A549 (cell line): ENCODE measurements at regions not wholly inside any gene's neighbourhood (a gene's known extent, or its start where the extent isn't known, plus 50 kb on each side); places are given as distances from the start of the nearest gene placed in this dataset.
"Not testable (repeated sequence)": the region's sequence is repeated elsewhere in the genome, so short reads cannot be mapped to it uniquely, and the experiment has no call there.

Experiments used
- ATAC-seq, 2 experiments: fragments of 200-7000 bp in 1 of 2; fragments of >200 bp in 1 of 2; cut with Nextera tagmentation in 1 of 2; cut with Tn5 transposase in 1 of 2; 3 replicates each; pipeline versions ENCODE4 v1.8.0 to v1.9.1; 2018 to 2020; ENCODE audit warnings: mild to moderate bottlenecking in 1 of 2, moderate library complexity in 1 of 2
- CTCF ChIA-PET: fragments of 300-600 bp; sonication (Branson Sonifier 250); formaldehyde crosslinking; extraction: SDS; loops from one replicate; lab custom pipeline; 2021; ENCODE audit warnings: antibody characterized with exemption, inconsistent platforms; lab: Yijun Ruan, JAX
- POLR2A ChIA-PET: fragments of 350-600 bp; formaldehyde crosslinking; extraction: SDS; loops from one replicate; lab custom pipeline; 2021; ENCODE audit warnings: antibody characterized with exemption, inconsistent platforms; lab: Yijun Ruan, JAX
- DNase-seq, 2 experiments: peaks; one replicate each; pipeline versions ENCODE4 v3.0.0 to v3.0.0-alpha.2; 2011 to 2016; ENCODE audit warnings: low read depth in 1 of 2, low spot score in 1 of 2
- FAIRE-seq: peaks from 2 replicates; lab custom pipeline; 2011; peaks lifted over from hg19 to GRCh38; lab: Jason Lieb, UNC
- H3K27ac ChIP-seq, 2 experiments: fragments of >200 bp; sonication (Bioruptor Twin); formaldehyde crosslinking; 3 replicates each; pipeline ENCODE4 v1.5.1; 2016 to 2017
- H3K4me1 ChIP-seq: fragments of >200 bp; sonication (Bioruptor Twin); formaldehyde crosslinking; 3 replicates; pipeline ENCODE4 v1.6.1; 2016
- H3K4me2 ChIP-seq: fragments of >200 bp; sonication (Bioruptor Twin); formaldehyde crosslinking; 3 replicates; pipeline ENCODE4 v1.6.1; 2016
- H3K4me3 ChIP-seq: fragments of >200 bp; sonication (Bioruptor Twin); formaldehyde crosslinking; 3 replicates; pipeline ENCODE4 v1.5.1; 2016
- H3K9me3 ChIP-seq: fragments of >200 bp; sonication (Bioruptor Twin); formaldehyde crosslinking; 3 replicates; pipeline ENCODE4 v1.6.1; 2016
- BCL3 ChIP-seq: fragments of >200 bp; sonication (Bioruptor Twin); formaldehyde crosslinking; IDR thresholded peaks from 3 replicates; pipeline ENCODE4 v1.6.1; 2016
- CHD2 ChIP-seq: fragments of 150-350 bp; IDR thresholded peaks from 2 replicates; pipeline ENCODE4 v1.6.1; 2014; ENCODE audit warnings: low read length; ENCODE audit not compliant: partially characterized antibody
- E2F6 ChIP-seq: IDR thresholded peaks from 2 replicates; pipeline ENCODE4 v1.6.1; 2012; ENCODE audit warnings: low read depth, borderline replicate concordance
- EHF ChIP-seq: fragments of 250-450 bp; sonication (Bioruptor Pico); IDR thresholded peaks from 2 replicates; pipeline ENCODE4 v1.5.0; 2020; ENCODE audit warnings: mild to moderate bottlenecking
- ELK1 ChIP-seq: fragments of 150-350 bp; IDR thresholded peaks from 2 replicates; pipeline ENCODE4 v1.6.1; 2014; ENCODE audit warnings: low read depth, mild to moderate bottlenecking, low read length
- FOSB ChIP-seq: fragments of 250-450 bp; sonication (Bioruptor Pico); IDR thresholded peaks from 2 replicates; pipeline ENCODE4 v1.5.0; 2020; ENCODE audit warnings: mild to moderate bottlenecking, moderate library complexity
- FOXS1 ChIP-seq: fragments of 250-450 bp; sonication (Bioruptor Pico); IDR thresholded peaks from 2 replicates; pipeline ENCODE4 v1.5.0; 2020; ENCODE audit warnings: mild to moderate bottlenecking, moderate library complexity
- GATA3 ChIP-seq: IDR thresholded peaks from 2 replicates; pipeline ENCODE4 v1.6.1; 2012; ENCODE audit warnings: borderline replicate concordance
- HOXA7 ChIP-seq: fragments of 250-450 bp; sonication (Bioruptor Pico); IDR thresholded peaks from 2 replicates; pipeline ENCODE4 v1.5.0; 2020; ENCODE audit warnings: mild to moderate bottlenecking, moderate library complexity
- HOXB13 ChIP-seq: fragments of 250-450 bp; sonication (Bioruptor Pico); IDR thresholded peaks from 2 replicates; pipeline ENCODE4 v1.5.0; 2020; ENCODE audit warnings: low read depth, mild to moderate bottlenecking, moderate library complexity
- HOXB5 ChIP-seq: fragments of 250-450 bp; sonication (Bioruptor Pico); IDR thresholded peaks from 2 replicates; pipeline ENCODE4 v1.5.0; 2020; ENCODE audit warnings: mild to moderate bottlenecking, moderate library complexity
- JUN ChIP-seq, 2 experiments: fragments of >200 bp; sonication (Bioruptor Twin); formaldehyde crosslinking; IDR thresholded peaks; 2 replicates in 1 of 2; 3 replicates in 1 of 2; pipeline ENCODE4 v1.6.1; 2016 to 2017
- JUNB ChIP-seq: fragments of >200 bp; sonication (Bioruptor Twin); formaldehyde crosslinking; IDR thresholded peaks from 2 replicates; pipeline ENCODE4 v1.6.1; 2016
- KDM5A ChIP-seq: fragments of 200-600 bp; sonication (generic); IDR thresholded peaks from 2 replicates; pipeline ENCODE4 v1.6.1; 2016; ENCODE audit warnings: antibody characterized with exemption, mild to moderate bottlenecking
- MAFK ChIP-seq: fragments of 450-650 bp; IDR thresholded peaks from 2 replicates; pipeline ENCODE4 v1.6.1; 2014; ENCODE audit not compliant: partially characterized antibody
- MAX ChIP-seq: IDR thresholded peaks from 2 replicates; pipeline ENCODE4 v1.6.1; 2012
- MAZ ChIP-seq: fragments of 150-350 bp; IDR thresholded peaks from 2 replicates; pipeline ENCODE4 v1.6.1; 2014; ENCODE audit warnings: antibody characterized with exemption, low read depth, low read length, borderline replicate concordance
- NFE2L2 ChIP-seq: fragments of 150-350 bp; conservative IDR thresholded peaks from 2 replicates; pipeline ENCODE4 v1.6.1; 2014; ENCODE audit warnings: low read length
- PBX3 ChIP-seq: IDR thresholded peaks from 2 replicates; pipeline ENCODE4 v1.6.1; 2012
- PHF8 ChIP-seq: fragments of 200-600 bp; sonication (generic); IDR thresholded peaks from 2 replicates; pipeline ENCODE4 v1.6.1; 2016; ENCODE audit warnings: low read depth, mild to moderate bottlenecking, antibody characterized with exemption, moderate library complexity, borderline replicate concordance
- POLR2A ChIP-seq: IDR thresholded peaks from 2 replicates; pipeline ENCODE4 v1.6.1; 2012; ENCODE audit warnings: mild to moderate bottlenecking, low read length
- RCOR1 ChIP-seq: fragments of 150-350 bp; IDR thresholded peaks from 2 replicates; pipeline ENCODE4 v1.6.1; 2014; ENCODE audit warnings: antibody characterized with exemption, low read length, low read depth
- RNF2 ChIP-seq: fragments of 200-600 bp; sonication (generic); IDR thresholded peaks from 2 replicates; pipeline ENCODE4 v1.6.1; 2016; ENCODE audit warnings: low read depth, mild to moderate bottlenecking, antibody characterized with exemption, moderate library complexity, borderline replicate concordance
- ZC3H11A ChIP-seq: fragments of 450-650 bp; IDR thresholded peaks from 2 replicates; pipeline ENCODE4 v1.6.1; 2014; ENCODE audit warnings: antibody characterized with exemption, mild to moderate bottlenecking
- ZFP36 ChIP-seq: fragments of 450-650 bp; IDR thresholded peaks from 2 replicates; pipeline ENCODE4 v1.6.1; 2014; ENCODE audit warnings: borderline replicate concordance; ENCODE audit not compliant: partially characterized antibody
- ZSCAN20 ChIP-seq: fragments of 250-450 bp; sonication (Bioruptor Pico); IDR thresholded peaks from 2 replicates; pipeline ENCODE4 v1.8.0; 2022; ENCODE audit warnings: mild to moderate bottlenecking, moderate library complexity
- WGBS: methylation state at CpG from one replicate; pipeline ENCODE4 v1.1.6; 2017; ENCODE audit errors: missing lambda C conversion rate; 5-methylcytosine and 5-hydroxymethylcytosine counted together

- Histone ChIP-seq H3K4me1 (no peaks in the 10 kb centered on the region), H3K9me3 (no peaks in the 10 kb centered on the region), H3K27ac (no peak overlapping the region), H3K4me3 (no peak overlapping the region), H3K4me2 (no peak overlapping the region)
- TF ChIP-seq ZFP36 (no peak), BCL3 (no peak), FOXS1 (CRISPR knock-in tag) (no peak), HOXB13 (CRISPR knock-in tag) (no peak), MAZ (no peak), ELK1 (no peak), ZSCAN20 (CRISPR knock-in tag) (no peak), RCOR1 (no peak), MAX (no peak), PBX3 (no peak), MAFK (no peak), EHF (CRISPR knock-in tag) (no peak), ZC3H11A (no peak), NFE2L2 (no peak), FOSB (no peak), KDM5A (no peak)
- ChIA-PET POLR2A (no interaction called here), CTCF (no interaction called here)
- DNase-seq = no peak
- 0% methylated on average over 1 of the region's 4 CpGs for WGBS
- no peak for FAIRE-seq
- ATAC-seq = no peak
Observed at GRCh38 chr10:81655986-81656385, 219.0 kb upstream of the NRG3 start.

- TF ChIP-seq HOXA7 (no peak), JUNB (no peak)
- TF ChIP-seq, all 56 proteins: peak for 0
- 5% methylated on average over 2 of the region's 2 CpGs for WGBS
- DNase-seq = no peak
- POLR2A ChIA-PET = no interaction called here
- CTCF ChIA-PET = no interaction called here
- H3K4me2 ChIP-seq = no peak overlapping the region
- no peak overlapping the region for H3K27ac ChIP-seq
- no peak for ATAC-seq
- H3K4me3 ChIP-seq = no peak overlapping the region
- H3K9me3 ChIP-seq = no peaks in the 10 kb centered on the region
- H3K4me1 ChIP-seq = no peaks in the 10 kb centered on the region
- FAIRE-seq = no peak
Observed at GRCh38 chr10:81662837-81663236, 212.2 kb upstream of the NRG3 start.

GRCh38 chr10:81664800-81665199 is 210.2 kb upstream of the NRG3 start:
- H3K9me3 ChIP-seq, DNase-seq, FAIRE-seq, ATAC-seq, CTCF ChIA-PET, H3K4me1 ChIP-seq, H3K4me2 ChIP-seq, H3K4me3 ChIP-seq, H3K27ac ChIP-seq, POLR2A ChIA-PET: not testable (repeated sequence)
- 0% methylated on average over 1 of the region's 1 CpG for WGBS

GRCh38 chr10:81674941-81675340 is 200.1 kb upstream of the NRG3 start:
- no peak overlapping the region for H3K4me3 ChIP-seq
- FAIRE-seq (no peak), ATAC-seq (no peak), DNase-seq (no peak)
- H3K4me2 ChIP-seq = no peak overlapping the region
- ChIA-PET POLR2A (no interaction called here), CTCF (no interaction called here)
- TF ChIP-seq NFE2L2 (no peak), MAFK (no peak), CHD2 (no peak), PHF8 (no peak), JUN (IDR thresholded peaks at IDR 0.05) (no peak), RCOR1 (no peak), ELK1 (no peak), E2F6 (no peak), ZFP36 (no peak), RNF2 (no peak), EHF (CRISPR knock-in tag) (no peak), GATA3 (no peak), POLR2A (no peak), HOXB5 (CRISPR knock-in tag) (no peak), PBX3 (no peak)
- 0% methylated on average over 4 of the region's 4 CpGs for whole genome bisulfite sequencing
- no peak overlapping the region for H3K27ac ChIP-seq
- H3K9me3 ChIP-seq = no peaks in the 10 kb centered on the region
- no peaks in the 10 kb centered on the region for H3K4me1 ChIP-seq
